ENCODE measurements at regions not wholly inside any gene's neighbourhood (a gene's known extent, or its start where the extent isn't known, plus 50 kb on each side); places are given as distances from the start of the nearest gene placed in this dataset.

GRCh38 chr6:74598462-74599393 is 607.1 kb downstream of the COL12A1 start:
- TF ChIP-seq, protein P1, sequence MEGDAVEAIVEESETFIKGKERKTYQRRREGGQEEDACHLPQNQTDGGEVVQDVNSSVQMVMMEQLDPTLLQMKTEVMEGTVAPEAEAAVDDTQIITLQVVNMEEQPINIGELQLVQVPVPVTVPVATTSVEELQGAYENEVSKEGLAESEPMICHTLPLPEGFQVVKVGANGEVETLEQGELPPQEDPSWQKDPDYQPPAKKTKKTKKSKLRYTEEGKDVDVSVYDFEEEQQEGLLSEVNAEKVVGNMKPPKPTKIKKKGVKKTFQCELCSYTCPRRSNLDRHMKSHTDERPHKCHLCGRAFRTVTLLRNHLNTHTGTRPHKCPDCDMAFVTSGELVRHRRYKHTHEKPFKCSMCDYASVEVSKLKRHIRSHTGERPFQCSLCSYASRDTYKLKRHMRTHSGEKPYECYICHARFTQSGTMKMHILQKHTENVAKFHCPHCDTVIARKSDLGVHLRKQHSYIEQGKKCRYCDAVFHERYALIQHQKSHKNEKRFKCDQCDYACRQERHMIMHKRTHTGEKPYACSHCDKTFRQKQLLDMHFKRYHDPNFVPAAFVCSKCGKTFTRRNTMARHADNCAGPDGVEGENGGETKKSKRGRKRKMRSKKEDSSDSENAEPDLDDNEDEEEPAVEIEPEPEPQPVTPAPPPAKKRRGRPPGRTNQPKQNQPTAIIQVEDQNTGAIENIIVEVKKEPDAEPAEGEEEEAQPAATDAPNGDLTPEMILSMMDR (IDR thresholded peaks at IDR 0.05; ENCODE audit: low read depth, low read length, poor library complexity, severe bottlenecking) = no peak
- no peak for TF ChIP-seq EZH2phosphoT487 (IDR thresholded peaks at IDR 0.05; ENCODE audit: borderline replicate concordance, low read length)
